Suprapubic skin (tissue), 4 donors: ENCODE measurements at regions not wholly inside any gene's neighbourhood (a gene's known extent, or its start where the extent isn't known, plus 50 kb on each side); places are given as distances from the start of the nearest gene placed in this dataset.

Experiments used
- DNase-seq, 2 donors: peaks; one replicate each; pipeline ENCODE4 v3.0.0-alpha.2; 2019; ENCODE audit warnings: low spot score in 2 of 2
- H3K27ac ChIP-seq: fragments of 200-600 bp; sonication (generic); one replicate; pipeline ENCODE4 v1.5.1; 2019
- H3K27me3 ChIP-seq: fragments of 200-600 bp; sonication (generic); one replicate; pipeline ENCODE4 v1.5.1; 2019
- H3K36me3 ChIP-seq: fragments of 200-600 bp; sonication (generic); one replicate; pipeline ENCODE4 v1.5.1; 2019
- H3K4me1 ChIP-seq: fragments of 200-600 bp; sonication (generic); one replicate; pipeline ENCODE4 v1.5.1; 2019
- H3K4me3 ChIP-seq: fragments of 200-600 bp; sonication (generic); one replicate; pipeline ENCODE4 v1.5.1; 2019; ENCODE audit warnings: mild to moderate bottlenecking
- H3K9me3 ChIP-seq: fragments of 200-600 bp; sonication (generic); one replicate; pipeline ENCODE4 v1.5.1; 2019
- CTCF ChIP-seq, 2 donors: fragments of 200-600 bp in 1 of 2; fragments of 450-650 bp in 1 of 2; sonication (generic) in 1 of 2; IDR thresholded peaks; one replicate each; pipeline ENCODE4 v1.5.1; 2016 to 2019; ENCODE audit warnings: antibody characterized with exemption in 2 of 2, mild to moderate bottlenecking in 1 of 2, moderate library complexity in 1 of 2
- EP300 ChIP-seq: sonication (generic); formaldehyde crosslinking; IDR thresholded peaks from one replicate; pipeline ENCODE4 v1.6.1; 2017; ENCODE audit warnings: antibody characterized with exemption
- POLR2A ChIP-seq, 2 donors: fragments of 450-650 bp; IDR thresholded peaks; one replicate each; pipeline ENCODE4 v1.6.1; 2017; ENCODE audit warnings: antibody characterized with exemption in 2 of 2, mild to moderate bottlenecking in 2 of 2, moderate library complexity in 2 of 2
- POLR2AphosphoS5 ChIP-seq, 3 donors: sonication (generic); formaldehyde crosslinking; IDR thresholded peaks; one replicate each; pipeline ENCODE4 v1.6.1; 2017; ENCODE audit warnings: antibody characterized with exemption in 3 of 3
- WGBS: methylation state at CpG from one replicate; pipeline ENCODE4 v1.1.5; 2018; 5-methylcytosine and 5-hydroxymethylcytosine counted together

DNA sequence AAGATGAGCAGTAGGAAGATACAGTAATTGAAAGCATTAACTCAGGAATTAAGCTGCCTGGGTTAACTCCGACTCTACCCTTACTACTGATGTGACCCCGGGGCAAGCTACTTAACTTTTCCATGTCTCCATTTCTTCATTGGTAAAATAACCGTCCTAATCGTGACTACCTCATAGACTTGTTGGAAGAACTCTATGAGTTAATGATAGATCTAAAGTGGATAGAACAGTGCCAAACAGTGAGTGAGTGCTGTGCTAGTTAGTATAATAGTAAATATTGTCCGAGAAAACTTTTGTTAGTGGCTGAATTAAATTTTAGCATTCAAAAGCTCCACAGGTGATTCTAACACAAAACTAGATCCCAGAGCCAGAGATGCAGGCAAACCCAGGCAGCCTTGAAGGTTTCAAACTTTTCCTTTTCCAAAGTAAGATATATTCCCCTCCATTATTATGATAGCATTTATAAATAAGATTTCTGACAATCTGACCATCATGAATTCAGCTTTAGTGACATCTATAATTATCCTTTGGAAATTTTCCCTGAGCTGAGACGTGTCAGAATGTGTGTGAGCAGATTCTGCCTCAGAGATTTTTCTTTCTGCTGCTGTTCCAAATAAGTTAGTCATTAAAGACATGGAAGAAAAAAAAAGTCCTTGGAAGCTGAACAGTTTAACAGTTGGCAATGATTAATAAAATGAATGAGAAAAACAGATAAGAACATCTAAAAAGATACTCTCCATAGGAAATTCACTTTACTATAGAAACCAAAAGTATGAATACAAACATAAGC, 369.5 kb downstream of the PRELID2 start:
- Histone ChIP-seq H3K4me3 (no peak overlapping the region), H3K9me3 (no peaks in the 10 kb centered on the region), H3K27ac (peak overlapping the region; percentile 63), H3K27me3 (no peaks in the 10 kb centered on the region), H3K4me1 (peaks cover 17% of the 10 kb centered on the region), H3K36me3 (no peaks in the 10 kb centered on the region)
- TF ChIP-seq POLR2AphosphoS5 (IDR thresholded peaks at IDR 0.05) (no peak), EP300 (no peak), CTCF (IDR thresholded peaks at IDR 0.05) (no peak), POLR2A (IDR thresholded peaks at IDR 0.05) (no peak)
- no peak for DNase-seq
- WGBS = 52% methylated on average over 6 of the region's 6 CpGs

GRCh38 chr5:145464171-145464570, 371.0 kb downstream of the PRELID2 start:
- Histone ChIP-seq H3K9me3 (no peaks in the 10 kb centered on the region), H3K27me3 (no peaks in the 10 kb centered on the region), H3K4me3 (no peak overlapping the region), H3K27ac (no peak overlapping the region), H3K36me3 (no peaks in the 10 kb centered on the region), H3K4me1 (peaks cover 14% of the 10 kb centered on the region)
- 90% methylated on average over 1 of the region's 1 CpG for WGBS
- no peak for DNase-seq
- no peak for TF ChIP-seq POLR2A (IDR thresholded peaks at IDR 0.05)
- TF ChIP-seq CTCF (IDR thresholded peaks at IDR 0.05) = no peak
- TF ChIP-seq POLR2AphosphoS5 (IDR thresholded peaks at IDR 0.05) = no peak
- no peak for TF ChIP-seq EP300

GRCh38 chr5:145463634-145464033, 371.5 kb downstream of the PRELID2 start:
- Histone ChIP-seq H3K4me1 (peaks cover 14% of the 10 kb centered on the region), H3K9me3 (no peaks in the 10 kb centered on the region), H3K27me3 (no peaks in the 10 kb centered on the region), H3K36me3 (no peaks in the 10 kb centered on the region), H3K4me3 (no peak overlapping the region), H3K27ac (no peak overlapping the region)
- TF ChIP-seq EP300 (no peak), CTCF (IDR thresholded peaks at IDR 0.05) (no peak), POLR2A (IDR thresholded peaks at IDR 0.05) (no peak), POLR2AphosphoS5 (IDR thresholded peaks at IDR 0.05) (no peak)
- DNase-seq = no peak
- WGBS = 87% methylated on average over 1 of the region's 1 CpG

- no peak for TF ChIP-seq POLR2A (IDR thresholded peaks at IDR 0.05)
- no peak overlapping the region for H3K4me3 ChIP-seq
- no peak for DNase-seq
- H3K27ac ChIP-seq = no peak overlapping the region
- H3K36me3 ChIP-seq = no peaks in the 10 kb centered on the region
- no peaks in the 10 kb centered on the region for H3K9me3 ChIP-seq
- WGBS = 90% methylated on average over 3 of the region's 3 CpGs
- H3K27me3 ChIP-seq = no peaks in the 10 kb centered on the region
- H3K4me1 ChIP-seq = peaks cover 14% of the 10 kb centered on the region
Observed at GRCh38 chr5:145462525-145462924, 372.6 kb downstream of the PRELID2 start.

DNA sequence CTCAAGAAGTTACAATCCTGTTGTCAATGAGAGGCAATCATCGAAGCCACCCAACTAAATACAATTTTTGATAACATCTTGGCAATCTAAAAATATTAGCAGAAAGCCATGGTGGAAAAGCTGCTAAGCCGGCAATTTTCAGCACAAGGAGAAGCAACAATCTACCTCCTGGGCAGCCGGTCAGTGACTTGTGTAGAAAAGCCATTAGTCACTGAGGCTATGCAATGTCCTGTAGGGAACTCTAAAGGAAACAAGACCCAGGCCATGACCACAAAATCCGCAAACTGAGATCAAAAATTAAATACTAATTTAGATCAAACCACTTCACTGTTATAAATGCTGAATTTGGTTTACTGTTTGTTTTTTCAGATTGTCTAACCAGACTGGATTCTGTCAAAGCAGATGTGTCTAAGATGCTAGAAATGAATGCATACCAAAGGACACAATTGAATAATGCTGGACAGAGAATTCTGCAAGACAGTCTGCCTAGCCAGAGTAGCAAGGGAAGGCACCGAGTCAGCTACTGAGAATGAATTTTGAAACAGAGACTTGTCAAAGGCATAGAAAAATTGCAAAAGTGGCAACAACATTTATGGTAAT, 384.8 kb downstream of the PRELID2 start:
- no peaks in the 10 kb centered on the region for H3K9me3 ChIP-seq
- H3K27me3 ChIP-seq = no peaks in the 10 kb centered on the region
- no peaks in the 10 kb centered on the region for H3K36me3 ChIP-seq
- 89% methylated on average over 5 of the region's 5 CpGs for WGBS
- TF ChIP-seq CTCF (IDR thresholded peaks at IDR 0.05) (no peak), POLR2AphosphoS5 (IDR thresholded peaks at IDR 0.05) (no peak), POLR2A (IDR thresholded peaks at IDR 0.05) (no peak), EP300 (no peak)
- H3K4me3 ChIP-seq = no peak overlapping the region
- DNase-seq = no peak
- no peak overlapping the region for H3K27ac ChIP-seq
- no peaks in the 10 kb centered on the region for H3K4me1 ChIP-seq
